Activated B cell treated with CpG ODN at 0.5 μM for 24 hours (primary cell): ENCODE measurements at regions not wholly inside any gene's neighbourhood (a gene's known extent, or its start where the extent isn't known, plus 50 kb on each side); places are given as distances from the start of the nearest gene placed in this dataset.

ENCODE experiments used
- ATAC-seq: fragments of 200-7000 bp; cut with Tn5 transposase; one replicate; pipeline ENCODE4 v1.10.0; 2021; ENCODE audit warnings: low read depth, mild to moderate bottlenecking, moderate library complexity
- CTCF ChIA-PET: fragments of 350-600 bp; sonication (Branson Sonifier 250); formaldehyde crosslinking; loops from one replicate; lab custom pipeline; 2021; ENCODE audit warnings: antibody characterized with exemption; lab: Charles Lee
- POLR2A ChIA-PET: fragments of 350-600 bp; sonication (Branson Sonifier 250); formaldehyde crosslinking; loops from one replicate; lab custom pipeline; 2021; ENCODE audit warnings: antibody characterized with exemption; lab: Charles Lee
- DNase-seq: peaks from one replicate; pipeline ENCODE4 v3.0.0; 2022
- H3K27ac Mint-ChIP-seq: one replicate; pipeline ENCODE4 v1.8.0; 2020; ENCODE audit warnings: mixed read lengths
- H3K27me3 Mint-ChIP-seq: one replicate; pipeline ENCODE4 v1.8.0; 2021; ENCODE audit warnings: mixed read lengths
- H3K36me3 Mint-ChIP-seq: one replicate; pipeline ENCODE4 v1.8.0; 2021; ENCODE audit warnings: low read depth, mixed read lengths
- H3K4me1 Mint-ChIP-seq: one replicate; pipeline ENCODE4 v1.8.0; 2021; ENCODE audit warnings: mixed read lengths
- H3K4me3 Mint-ChIP-seq: one replicate; pipeline ENCODE4 v1.8.0; 2020; ENCODE audit warnings: mild to moderate bottlenecking, mixed read lengths
- H3K9me3 Mint-ChIP-seq: one replicate; pipeline ENCODE4 v1.8.0; 2020; ENCODE audit warnings: mixed read lengths
- intact Hi-C: fragments of 100-400 bp; cut with micrococcal nuclease; formaldehyde crosslinking; loops from one replicate; pipeline ENCODE4 v1.15.1; 2024
- TF ChIP-seq, protein P1 (sequence below): fragments of 200-600 bp; IDR thresholded peaks from one replicate; pipeline ENCODE4 v1.8.0; 2022; ENCODE audit warnings: antibody characterized with exemption, mild to moderate bottlenecking

DNA sequence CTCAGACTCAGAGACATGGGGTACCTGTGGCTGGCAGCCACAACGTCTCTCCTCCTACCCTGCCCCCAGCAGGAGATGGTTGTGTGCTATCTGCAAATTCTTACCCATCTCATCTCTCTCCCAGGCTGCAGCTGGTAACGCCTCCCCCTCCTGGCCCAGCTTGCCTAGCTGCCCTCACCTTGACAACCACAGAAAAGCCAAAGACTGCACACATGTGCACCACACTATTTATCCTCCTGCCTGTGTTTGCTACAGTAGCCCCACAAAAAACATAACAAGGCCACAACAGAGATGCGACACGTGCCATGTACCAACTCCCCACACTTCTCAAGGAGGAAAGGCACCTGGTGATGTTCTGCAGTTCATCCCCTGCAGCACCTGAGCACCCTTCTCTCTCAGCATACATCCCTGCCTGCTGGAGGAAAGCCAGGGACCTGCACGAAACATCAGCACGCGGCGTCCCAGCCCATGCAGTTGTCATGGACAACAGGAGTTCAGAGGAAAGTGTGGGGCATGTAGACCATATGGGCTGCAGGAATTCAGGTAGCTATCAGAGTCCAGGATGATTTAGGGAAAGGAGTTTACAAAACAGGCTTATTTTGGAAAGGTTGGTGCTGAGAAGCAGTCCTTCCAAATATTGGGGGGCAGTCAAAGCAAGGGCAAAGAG, 168.7 kb downstream of the C5orf15 start:
- no peak overlapping the region for H3K27ac Mint-ChIP-seq
- peaks cover 10% of the 10 kb centered on the region for H3K27me3 Mint-ChIP-seq
- no peak overlapping the region for H3K4me3 Mint-ChIP-seq
- ChIA-PET CTCF (no interaction called here), POLR2A (no interaction called here)
- H3K9me3 Mint-ChIP-seq: no peaks in the 10 kb centered on the region
- intact Hi-C loops: no loop called here
- H3K36me3 Mint-ChIP-seq: no peaks in the 10 kb centered on the region
- DNase-seq: no peak
- no peaks in the 10 kb centered on the region for H3K4me1 Mint-ChIP-seq
- TF ChIP-seq, protein P1, sequence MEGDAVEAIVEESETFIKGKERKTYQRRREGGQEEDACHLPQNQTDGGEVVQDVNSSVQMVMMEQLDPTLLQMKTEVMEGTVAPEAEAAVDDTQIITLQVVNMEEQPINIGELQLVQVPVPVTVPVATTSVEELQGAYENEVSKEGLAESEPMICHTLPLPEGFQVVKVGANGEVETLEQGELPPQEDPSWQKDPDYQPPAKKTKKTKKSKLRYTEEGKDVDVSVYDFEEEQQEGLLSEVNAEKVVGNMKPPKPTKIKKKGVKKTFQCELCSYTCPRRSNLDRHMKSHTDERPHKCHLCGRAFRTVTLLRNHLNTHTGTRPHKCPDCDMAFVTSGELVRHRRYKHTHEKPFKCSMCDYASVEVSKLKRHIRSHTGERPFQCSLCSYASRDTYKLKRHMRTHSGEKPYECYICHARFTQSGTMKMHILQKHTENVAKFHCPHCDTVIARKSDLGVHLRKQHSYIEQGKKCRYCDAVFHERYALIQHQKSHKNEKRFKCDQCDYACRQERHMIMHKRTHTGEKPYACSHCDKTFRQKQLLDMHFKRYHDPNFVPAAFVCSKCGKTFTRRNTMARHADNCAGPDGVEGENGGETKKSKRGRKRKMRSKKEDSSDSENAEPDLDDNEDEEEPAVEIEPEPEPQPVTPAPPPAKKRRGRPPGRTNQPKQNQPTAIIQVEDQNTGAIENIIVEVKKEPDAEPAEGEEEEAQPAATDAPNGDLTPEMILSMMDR: no peak
- no peak for ATAC-seq

DNA sequence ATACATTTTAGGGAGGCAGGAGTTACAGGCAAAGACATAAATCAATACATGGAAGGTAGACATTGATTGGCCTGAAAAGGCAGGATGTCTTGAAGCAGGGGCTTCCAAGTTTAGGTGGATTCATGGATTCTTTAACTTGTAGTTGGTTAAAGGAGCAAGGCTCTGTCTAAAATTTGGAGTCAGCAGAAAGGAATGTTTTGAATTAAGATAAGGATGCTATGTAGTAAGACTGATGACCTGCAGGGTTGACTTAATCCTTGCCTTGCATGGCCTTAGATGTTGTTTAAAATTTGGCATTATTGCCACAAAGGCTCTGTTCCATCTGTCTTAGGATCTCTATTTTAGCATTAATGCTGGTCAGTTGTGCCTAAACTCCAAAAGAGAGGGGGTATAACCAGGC, 171.3 kb downstream of the C5orf15 start:
- Mint-ChIP-seq H3K9me3 (no peaks in the 10 kb centered on the region), H3K4me1 (no peaks in the 10 kb centered on the region), H3K4me3 (no peak overlapping the region), H3K36me3 (no peaks in the 10 kb centered on the region), H3K27me3 (peaks cover 6% of the 10 kb centered on the region), H3K27ac (no peak overlapping the region)
- CTCF ChIA-PET: no interaction called here
- ATAC-seq (no peak), DNase-seq (no peak)
- POLR2A ChIA-PET: no interaction called here
- TF ChIP-seq, protein P1: no peak
- intact Hi-C loops: no loop called here

DNA sequence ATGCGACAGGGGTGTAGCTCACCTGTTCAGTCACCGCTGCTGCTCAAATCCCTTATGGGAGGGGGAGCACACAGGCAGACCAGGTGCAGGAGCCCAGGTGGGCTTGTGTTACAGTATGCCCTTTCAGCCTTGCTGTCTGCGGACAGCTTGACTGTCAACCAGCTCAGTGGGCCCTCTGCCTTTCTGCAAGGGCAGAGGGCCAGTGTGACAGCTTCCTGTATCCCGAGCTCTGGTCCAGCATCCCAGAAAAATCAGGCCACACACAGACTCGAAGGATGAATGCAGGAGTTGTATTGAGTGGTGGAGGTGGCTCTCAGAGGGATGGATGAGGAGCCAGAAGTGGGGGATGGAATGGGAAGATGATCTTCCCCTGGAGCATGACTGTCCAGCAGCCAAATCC, 172.2 kb downstream of the C5orf15 start:
- no peak overlapping the region for H3K27ac Mint-ChIP-seq
- H3K27me3 Mint-ChIP-seq: peaks cover 5% of the 10 kb centered on the region
- H3K4me1 Mint-ChIP-seq: no peaks in the 10 kb centered on the region
- TF ChIP-seq, protein P1: no peak
- H3K36me3 Mint-ChIP-seq: no peaks in the 10 kb centered on the region
- intact Hi-C loops: no loop called here
- H3K9me3 Mint-ChIP-seq: no peaks in the 10 kb centered on the region
- ChIA-PET CTCF (no interaction called here), POLR2A (no interaction called here)
- ATAC-seq (no peak), DNase-seq (no peak)
- no peak overlapping the region for H3K4me3 Mint-ChIP-seq

DNA sequence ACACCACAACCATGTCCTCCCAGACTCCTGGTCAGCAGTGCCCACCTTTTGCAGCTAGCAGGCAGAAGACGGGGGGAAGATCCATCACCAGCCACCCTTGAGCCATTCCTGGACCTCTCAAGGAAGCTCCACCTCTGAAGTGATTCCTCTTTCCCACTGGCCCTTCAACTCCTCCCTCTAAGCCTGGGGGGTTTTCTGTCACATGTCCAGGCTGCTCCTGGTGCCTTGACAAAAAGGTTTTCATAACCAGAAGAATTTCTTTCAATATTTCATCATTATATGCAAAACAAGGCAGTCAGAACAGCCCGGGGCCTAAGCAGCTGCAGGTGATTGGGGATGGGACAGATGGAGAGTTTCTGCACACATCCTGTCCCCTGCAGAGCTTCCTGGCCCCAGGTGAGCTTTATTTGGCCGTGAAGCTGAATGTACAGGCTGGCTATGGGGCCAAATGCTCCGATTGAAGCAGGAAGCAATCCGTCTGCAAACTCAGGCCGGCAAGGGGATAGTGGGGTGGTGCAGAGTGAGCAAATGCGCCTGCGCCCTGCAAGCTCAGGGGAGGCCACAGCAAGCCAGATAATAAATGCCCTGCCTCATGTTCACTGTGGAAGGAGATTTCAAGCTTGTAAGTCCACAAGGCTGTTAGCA, 173.5 kb downstream of the C5orf15 start:
- peaks cover 5% of the 10 kb centered on the region for H3K27me3 Mint-ChIP-seq
- intact Hi-C loops: no loop called here

DNA sequence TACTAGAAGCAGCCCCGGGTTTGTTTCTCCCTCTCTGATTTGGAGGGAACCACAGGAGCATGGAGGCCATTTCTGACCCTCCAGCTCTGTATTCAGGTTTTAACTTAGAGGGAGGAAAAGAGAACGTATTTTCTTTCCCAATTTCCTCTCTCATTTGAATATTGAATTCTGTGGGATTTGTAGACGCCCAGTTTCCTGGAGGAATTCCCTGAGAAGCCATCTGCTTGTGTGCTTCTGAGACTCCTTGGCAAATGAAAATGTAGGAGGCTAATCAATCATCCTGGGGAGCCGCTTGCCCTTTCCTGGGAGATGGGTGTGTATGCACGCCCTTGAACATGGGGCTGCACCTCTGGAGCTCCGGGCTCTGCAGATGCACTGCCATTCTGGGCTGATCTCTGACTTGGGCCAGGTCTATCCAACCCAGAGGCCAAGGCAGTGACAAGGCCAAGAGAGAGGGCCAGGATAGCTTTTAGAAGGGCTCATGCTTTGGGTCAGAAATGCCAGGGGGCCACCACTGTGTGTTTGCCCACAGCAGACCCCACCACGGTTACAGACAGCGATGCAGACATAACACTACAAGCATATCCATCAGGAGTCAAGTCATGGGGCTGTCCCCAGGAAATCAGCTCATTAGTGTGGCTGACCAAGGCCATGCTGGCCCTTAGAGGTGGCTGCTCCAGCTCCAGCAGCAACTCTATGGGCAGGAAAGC, 174.5 kb downstream of the C5orf15 start:
- ChIA-PET CTCF (no interaction called here), POLR2A (no interaction called here)
- DNase-seq (no peak), ATAC-seq (no peak)
- H3K27me3 Mint-ChIP-seq: peaks cover 5% of the 10 kb centered on the region
- TF ChIP-seq, protein P1: no peak
- no peaks in the 10 kb centered on the region for H3K9me3 Mint-ChIP-seq
- no peaks in the 10 kb centered on the region for H3K4me1 Mint-ChIP-seq
- H3K4me3 Mint-ChIP-seq: no peak overlapping the region
- H3K27ac Mint-ChIP-seq: no peak overlapping the region
- H3K36me3 Mint-ChIP-seq: no peaks in the 10 kb centered on the region
- intact Hi-C loops: no loop called here

More for the DNA sequence above, 173.5 kb downstream of the C5orf15 start:
- POLR2A ChIA-PET: no interaction called here
- CTCF ChIA-PET: no interaction called here
- H3K27ac Mint-ChIP-seq: no peak overlapping the region
- ATAC-seq (no peak), DNase-seq (no peak)
- H3K4me3 Mint-ChIP-seq: no peak overlapping the region
- H3K4me1 Mint-ChIP-seq: no peaks in the 10 kb centered on the region
- H3K36me3 Mint-ChIP-seq: no peaks in the 10 kb centered on the region
- H3K9me3 Mint-ChIP-seq: no peaks in the 10 kb centered on the region
- TF ChIP-seq, protein P1: no peak
